ENCODE measurements at regions not wholly inside any gene's neighbourhood (a gene's known extent, or its start where the extent isn't known, plus 50 kb on each side); places are given as distances from the start of the nearest gene placed in this dataset.

GRCh38 chr9:31700252-31701045 is 684.0 kb upstream of the ACO1 start:
- Histone ChIP-seq H4K8ac (replicated peaks; ENCODE audit: insufficient read length, low read depth, low read length) (no peak overlapping the region), H4K5ac (ENCODE audit: insufficient read length, low read depth, low read length) (no peak overlapping the region), H2BK20ac (ENCODE audit: low read depth, low read length, poor library complexity, severe bottlenecking) (no peak overlapping the region), H4K20me1 (ENCODE audit: control insufficient read depth, insufficient read depth, insufficient read length) (no peaks in the 10 kb centered on the region), H3K14ac (ENCODE audit: insufficient read depth, low read length) (no peak overlapping the region), H3K27me3 (ENCODE audit: insufficient read depth, low read length) (no peaks in the 10 kb centered on the region), H3K9me3 (ENCODE audit: control insufficient read depth, low read depth, low read length) (no peaks in the 10 kb centered on the region), H3K4me2 (ENCODE audit: insufficient read depth, insufficient read length, low read length) (no peak overlapping the region), H3K18ac (ENCODE audit: insufficient read length, low read depth, low read length) (no peak overlapping the region), H2AFZ (ENCODE audit: low read length) (no peak overlapping the region), H3K79me1 (ENCODE audit: insufficient read depth, low read depth, low read length, poor library complexity, severe bottlenecking) (no peaks in the 10 kb centered on the region), H2BK5ac (ENCODE audit: insufficient read length, low read length) (no peak overlapping the region), H3K23ac (ENCODE audit: insufficient read length, low read depth, low read length) (no peak overlapping the region), H3K56ac (ENCODE audit: insufficient read length, low read depth, low read length) (no peak overlapping the region), H2BK15ac (ENCODE audit: low read depth, low read length) (no peak overlapping the region), H2AK5ac (ENCODE audit: insufficient read length, low read length) (no peak overlapping the region), H2BK12ac (ENCODE audit: insufficient read length, low read depth, low read length) (no peak overlapping the region), H3K79me2 (ENCODE audit: insufficient read depth, low read length) (no peaks in the 10 kb centered on the region), H3K4ac (ENCODE audit: low read depth, low read length) (no peak overlapping the region), H2BK120ac (ENCODE audit: low read depth, low read length, poor library complexity, severe bottlenecking) (no peak overlapping the region), H3K27ac (ENCODE audit: insufficient read length, low read depth, low read length) (no peak overlapping the region), H3K9ac (ENCODE audit: extremely low read depth, insufficient read length, low read length) (no peak overlapping the region), H3K4me1 (ENCODE audit: insufficient read depth, low read length) (no peaks in the 10 kb centered on the region), H3T11ph (ENCODE audit: low read length) (no peak overlapping the region), H3K23me2 (ENCODE audit: insufficient read length, low read depth, low read length, poor library complexity, severe bottlenecking) (no peaks in the 10 kb centered on the region), H4K91ac (ENCODE audit: insufficient read length, low read depth, low read length) (no peak overlapping the region)
- Mint-ChIP-seq H3K4me1 (no peaks in the 10 kb centered on the region), H3K9me3 (no peaks in the 10 kb centered on the region), H3K27me3 (ENCODE audit: low read depth) (no peaks in the 10 kb centered on the region), H3K36me3 (ENCODE audit: insufficient read depth in 1 of 3, low read depth in 3 of 3) (no peaks in the 10 kb centered on the region), H3K4me3 (no peak overlapping the region), H3K27ac (no peak overlapping the region; a peak in 1 of 7 replicates)
- DNase-seq = no peak
- no CpG with 5 or more reads among the region's 3 CpGs for WGBS (ENCODE audit: extremely low coverage, insufficient read length, low lambda C conversion rate)
- TF ChIP-seq CTCF (conservative IDR thresholded peaks at IDR 0.05) = no peak

Measured in H9 (cell line).